ENCODE measurements at regions not wholly inside any gene's neighbourhood (a gene's known extent, or its start where the extent isn't known, plus 50 kb on each side); places are given as distances from the start of the nearest gene placed in this dataset.
A peak's percentile ranks its signal among the peaks of the same experiment; 100 is the strongest.

DNA sequence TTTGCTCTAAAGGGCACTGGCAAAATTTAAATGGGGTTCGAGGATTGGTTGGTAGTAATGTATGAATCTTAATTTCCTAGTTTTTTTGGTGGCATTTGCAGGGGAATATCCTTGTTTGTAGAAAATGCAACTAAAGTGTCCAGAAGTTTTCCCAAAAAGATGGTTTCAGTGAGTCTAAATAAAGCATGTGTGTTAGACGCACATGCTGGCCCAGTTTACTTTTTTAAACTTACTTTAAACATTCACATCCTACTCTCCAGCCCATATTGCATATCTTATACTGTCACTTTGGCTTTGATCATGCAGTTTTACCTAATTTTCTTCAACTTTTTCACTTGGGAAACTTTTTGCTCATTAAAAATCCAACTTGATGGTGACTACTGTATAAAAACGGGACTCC, 744.0 kb upstream of the CELF2 start:
- Histone ChIP-seq H3K27me3 (ENCODE audit: low read depth) (no peaks in the 10 kb centered on the region), H3K9me3 (no peaks in the 10 kb centered on the region), H3K36me3 (replicated peaks) (no peaks in the 10 kb centered on the region), H3K4me1 (no peaks in the 10 kb centered on the region; the same call in 1 of the 2 replicates), H3K4me3 (no peak overlapping the region)
- DNase-seq (ENCODE audit: low spot score in 2 of 2) = no peak
- in situ Hi-C loops (cut with MboI; ENCODE audit: low sequenced_read_pairs) = no loop called here

DNA sequence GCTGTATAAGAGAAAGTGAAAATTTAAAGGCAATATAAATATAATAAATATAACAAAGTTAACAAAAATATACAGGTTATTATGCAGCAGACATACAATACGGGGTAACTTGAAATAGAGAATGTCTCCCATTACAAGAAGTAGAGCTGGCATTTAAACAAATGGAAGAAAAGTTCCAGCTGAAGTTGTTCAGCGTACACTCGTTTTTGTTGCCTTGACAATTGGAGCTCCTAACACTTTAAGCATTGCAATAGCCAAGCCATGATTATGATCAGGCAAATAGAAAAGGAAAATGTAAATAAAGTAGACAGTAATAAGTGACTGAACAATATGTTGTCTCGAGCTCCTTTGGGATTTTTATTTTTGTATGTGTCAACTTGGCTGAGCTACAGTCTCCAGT, 737.8 kb upstream of the CELF2 start:
- in situ Hi-C loops (cut with MboI; ENCODE audit: low sequenced_read_pairs) = no loop called here

DNA sequence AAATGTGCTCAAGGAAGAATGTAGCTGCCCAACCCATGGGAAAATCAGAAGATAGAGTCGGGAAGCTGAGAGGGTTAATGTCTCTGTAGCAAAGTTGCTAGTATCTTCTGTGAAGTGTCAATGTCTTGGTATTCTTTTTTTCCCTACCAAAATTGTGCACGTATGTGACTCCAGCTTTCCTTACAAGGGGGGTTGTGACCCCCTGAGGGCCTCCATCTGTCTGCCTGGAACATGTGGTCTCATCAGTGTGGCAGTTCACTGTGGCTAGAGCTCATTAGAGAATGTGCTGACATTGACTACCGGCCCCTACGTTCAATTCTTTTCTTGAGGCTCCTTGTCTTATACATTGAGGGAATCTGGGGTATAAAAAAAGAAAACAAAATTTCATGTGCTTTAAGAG, 725.2 kb upstream of the CELF2 start:
- in situ Hi-C loops (cut with MboI; ENCODE audit: low sequenced_read_pairs) = no loop called here

More for the DNA sequence above, 737.8 kb upstream of the CELF2 start:
- no peaks in the 10 kb centered on the region for H3K4me1 ChIP-seq
- no peaks in the 10 kb centered on the region for H3K27me3 ChIP-seq (ENCODE audit: low read depth)
- DNase-seq (ENCODE audit: low spot score in 2 of 2) = no peak
- no peak overlapping the region for H3K4me3 ChIP-seq
- no peaks in the 10 kb centered on the region; the same call in 1 of the 2 replicates for H3K9me3 ChIP-seq
- no peaks in the 10 kb centered on the region for H3K36me3 ChIP-seq (replicated peaks)

DNA sequence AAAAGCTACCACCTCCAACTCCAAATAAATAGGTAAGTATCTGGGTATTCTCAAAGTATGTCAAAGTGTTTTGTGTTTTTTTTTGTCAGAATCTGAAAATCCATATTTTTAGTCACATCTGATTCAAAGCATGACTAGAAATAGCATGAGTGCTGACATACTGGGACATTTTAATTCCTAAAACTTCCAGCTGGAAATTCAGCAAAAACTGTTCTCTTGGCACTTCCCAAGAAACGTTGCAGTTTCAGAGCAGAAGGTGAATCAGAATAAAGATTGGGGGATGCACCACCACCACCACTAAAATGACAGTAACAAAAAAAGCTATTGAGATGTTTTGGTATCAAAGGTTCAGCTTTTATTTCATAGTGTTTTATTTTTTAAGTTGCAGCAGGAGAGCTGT, 724.6 kb upstream of the CELF2 start:
- in situ Hi-C loops (cut with MboI; ENCODE audit: low sequenced_read_pairs) = no loop called here
- H3K9me3 ChIP-seq = no peaks in the 10 kb centered on the region
- no peak overlapping the region for H3K4me3 ChIP-seq
- no peak for DNase-seq (ENCODE audit: low spot score in 2 of 2)
- no peaks in the 10 kb centered on the region for H3K27me3 ChIP-seq (ENCODE audit: low read depth)
- H3K36me3 ChIP-seq (replicated peaks) = no peaks in the 10 kb centered on the region
- H3K4me1 ChIP-seq = peaks cover 8% of the 10 kb centered on the region; the same call in 1 of the 2 replicates

More for the DNA sequence above, 725.2 kb upstream of the CELF2 start:
- Histone ChIP-seq H3K9me3 (no peaks in the 10 kb centered on the region), H3K4me3 (no peak overlapping the region), H3K36me3 (replicated peaks) (no peaks in the 10 kb centered on the region), H3K27me3 (ENCODE audit: low read depth) (no peaks in the 10 kb centered on the region), H3K4me1 (peaks cover 8% of the 10 kb centered on the region; the same call in 1 of the 2 replicates)
- no peak for DNase-seq (ENCODE audit: low spot score in 2 of 2)

DNA sequence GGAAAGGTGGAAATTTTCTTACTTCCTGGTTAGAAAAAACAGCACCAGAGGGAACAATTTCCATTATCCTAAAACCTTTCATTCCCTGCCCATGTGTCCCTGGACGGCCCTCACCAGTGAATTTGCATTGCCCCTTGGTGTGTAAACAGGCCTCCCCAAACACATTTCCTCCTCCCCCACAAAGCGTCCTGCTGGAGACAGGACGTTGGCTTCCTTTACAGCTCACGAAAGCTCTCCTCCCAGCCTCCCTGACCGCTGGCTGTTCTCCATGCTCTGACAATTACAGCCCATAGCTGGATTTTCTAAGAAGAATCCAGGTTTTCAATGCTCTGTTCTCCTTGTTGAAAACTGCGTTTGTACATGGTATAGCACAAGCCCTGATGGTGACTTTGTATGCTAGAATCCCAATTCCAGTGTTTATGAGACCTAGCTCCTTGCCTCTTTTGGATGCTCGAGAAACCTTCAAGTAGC, 724.2 kb upstream of the CELF2 start:
- no peak overlapping the region for H3K4me3 ChIP-seq
- DNase-seq (ENCODE audit: low spot score in 2 of 2) = no peak
- H3K36me3 ChIP-seq (replicated peaks) = no peaks in the 10 kb centered on the region
- in situ Hi-C loops (cut with MboI; ENCODE audit: low sequenced_read_pairs) = no loop called here
- H3K9me3 ChIP-seq = no peaks in the 10 kb centered on the region
- H3K27me3 ChIP-seq (ENCODE audit: low read depth) = no peaks in the 10 kb centered on the region
- H3K4me1 ChIP-seq = peaks cover 8% of the 10 kb centered on the region; the same call in 1 of the 2 replicates

DNA sequence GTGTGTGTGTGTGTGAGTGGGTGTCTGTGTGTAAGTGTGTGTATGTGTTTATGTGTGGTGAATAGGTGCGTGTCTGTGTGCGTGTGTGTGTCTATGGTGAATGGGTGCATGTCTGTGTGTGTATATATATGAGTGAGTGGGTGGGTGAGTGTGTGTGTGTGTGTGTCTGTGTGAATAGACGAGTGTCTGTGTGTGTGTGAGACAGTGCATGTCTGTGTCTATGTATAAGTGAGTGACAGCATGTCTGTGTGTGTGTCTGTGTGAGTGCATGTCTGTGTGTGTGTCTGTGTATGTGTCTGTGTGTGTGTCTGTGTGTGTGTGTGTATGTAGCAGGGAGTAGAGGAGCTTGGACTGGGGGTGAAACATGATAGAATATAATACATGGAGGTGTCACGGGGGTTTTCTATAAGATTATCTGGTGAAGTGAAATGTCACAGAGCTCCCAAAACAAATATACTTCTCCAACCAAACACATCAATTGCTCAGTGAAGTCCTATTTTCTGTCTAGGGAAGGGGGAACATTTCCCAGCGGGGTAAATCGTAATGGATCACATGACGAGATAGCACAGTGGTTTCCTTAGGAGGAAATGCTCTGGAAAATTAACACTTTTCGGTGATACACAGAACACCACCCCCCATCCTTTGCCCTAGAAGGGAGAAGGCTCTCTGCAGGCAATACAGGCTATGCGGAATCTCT, 723.3 kb upstream of the CELF2 start:
- no peak for DNase-seq (ENCODE audit: low spot score in 2 of 2)
- in situ Hi-C loops (cut with MboI; ENCODE audit: low sequenced_read_pairs) = no loop called here
- no peaks in the 10 kb centered on the region for H3K27me3 ChIP-seq (ENCODE audit: low read depth)
- no peaks in the 10 kb centered on the region for H3K9me3 ChIP-seq
- no peaks in the 10 kb centered on the region for H3K36me3 ChIP-seq (replicated peaks)
- H3K4me3 ChIP-seq = no peak overlapping the region
- peaks cover 8% of the 10 kb centered on the region; the same call in 1 of the 2 replicates for H3K4me1 ChIP-seq

DNA sequence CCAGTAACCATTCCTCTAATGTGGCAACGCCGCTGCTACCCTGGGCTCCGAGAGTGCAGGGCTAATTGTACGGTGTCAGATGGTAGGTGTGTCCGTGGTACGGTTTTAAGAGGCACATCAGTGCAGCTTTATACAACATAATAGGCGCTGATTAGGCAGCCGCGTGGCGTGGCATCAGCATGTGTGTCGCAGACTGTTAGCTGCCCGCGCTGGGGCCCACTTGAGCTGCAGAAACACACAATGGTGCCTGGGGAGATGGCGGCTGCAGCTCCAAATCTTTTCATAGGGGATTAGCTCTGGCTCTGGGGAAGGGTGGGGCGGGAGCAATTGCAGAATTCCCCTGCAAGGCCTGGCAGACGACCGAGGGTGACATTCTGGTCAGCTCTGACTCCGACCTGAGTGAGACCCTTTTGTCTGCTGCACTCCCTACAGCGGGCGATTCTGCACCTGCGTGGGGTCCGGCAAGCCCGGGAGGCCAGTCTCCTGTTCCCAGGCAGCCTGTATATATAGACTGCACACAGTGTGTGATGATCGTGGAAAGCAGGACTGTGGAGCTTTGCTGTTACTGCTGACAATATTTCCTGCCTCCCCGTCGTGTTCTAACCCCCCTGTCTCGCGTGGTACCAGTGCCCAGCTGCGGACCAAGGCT, 722.7 kb upstream of the CELF2 start:
- DNase-seq (ENCODE audit: low spot score in 2 of 2) = peak; percentile 56 to 74
- H3K27me3 ChIP-seq (ENCODE audit: low read depth) = no peaks in the 10 kb centered on the region
- no peak overlapping the region for H3K4me3 ChIP-seq
- no peaks in the 10 kb centered on the region for H3K9me3 ChIP-seq
- in situ Hi-C loops (cut with MboI; ENCODE audit: low sequenced_read_pairs) = no loop called here
- peaks cover 8% of the 10 kb centered on the region; the same call in 1 of the 2 replicates for H3K4me1 ChIP-seq
- no peaks in the 10 kb centered on the region for H3K36me3 ChIP-seq (replicated peaks)

DNA sequence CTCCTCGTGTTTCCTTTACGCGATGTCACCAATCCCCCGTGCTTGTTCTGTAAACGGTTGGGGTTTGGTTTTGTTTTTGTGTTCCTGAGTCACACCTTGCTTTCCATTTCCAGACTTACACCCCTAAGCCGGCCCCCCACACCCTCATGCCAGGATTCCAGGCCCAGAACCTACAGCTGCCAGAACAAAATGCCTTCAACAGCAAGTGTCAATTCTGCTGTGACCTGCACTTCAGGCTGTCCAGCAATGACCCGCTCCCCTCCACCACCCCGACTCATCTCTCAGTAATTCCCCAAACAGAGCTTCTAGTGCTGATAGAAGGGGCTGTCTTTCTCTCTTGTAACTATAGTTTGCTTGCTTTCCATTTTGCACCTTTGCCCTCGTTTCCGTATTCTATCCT, 722.1 kb upstream of the CELF2 start:
- Histone ChIP-seq H3K4me1 (peaks cover 8% of the 10 kb centered on the region; the same call in 1 of the 2 replicates), H3K27me3 (ENCODE audit: low read depth) (no peaks in the 10 kb centered on the region), H3K36me3 (replicated peaks) (no peaks in the 10 kb centered on the region), H3K4me3 (no peak overlapping the region), H3K9me3 (no peaks in the 10 kb centered on the region)
- DNase-seq (ENCODE audit: low spot score in 2 of 2) = no peak
- in situ Hi-C loops (cut with MboI; ENCODE audit: low sequenced_read_pairs) = no loop called here

DNA sequence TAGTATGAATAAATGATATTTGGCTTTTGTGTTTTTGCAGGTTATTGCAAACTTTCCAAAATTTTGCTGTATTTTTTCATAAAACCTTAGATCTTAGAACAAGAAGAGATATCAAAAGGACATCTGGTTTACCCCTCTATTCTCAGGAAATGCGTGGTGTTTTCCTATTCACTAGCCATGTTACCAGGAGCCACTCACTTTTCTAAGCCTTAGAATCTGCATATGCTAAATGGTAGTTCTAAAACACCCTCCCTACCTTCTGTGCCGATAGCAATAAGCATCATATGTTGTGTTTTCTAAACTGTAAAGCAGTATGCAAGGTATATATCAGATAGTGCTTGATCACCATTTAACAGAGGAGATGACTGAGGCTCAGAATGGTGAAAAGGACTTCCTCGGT, 715.0 kb upstream of the CELF2 start:
- no peak for DNase-seq (ENCODE audit: low spot score in 2 of 2)
- no peaks in the 10 kb centered on the region for H3K4me1 ChIP-seq
- in situ Hi-C loops (cut with MboI; ENCODE audit: low sequenced_read_pairs) = no loop called here
- no peaks in the 10 kb centered on the region for H3K36me3 ChIP-seq (replicated peaks)
- no peaks in the 10 kb centered on the region for H3K27me3 ChIP-seq (ENCODE audit: low read depth)
- no peaks in the 10 kb centered on the region for H3K9me3 ChIP-seq
- H3K4me3 ChIP-seq = no peak overlapping the region

DNA sequence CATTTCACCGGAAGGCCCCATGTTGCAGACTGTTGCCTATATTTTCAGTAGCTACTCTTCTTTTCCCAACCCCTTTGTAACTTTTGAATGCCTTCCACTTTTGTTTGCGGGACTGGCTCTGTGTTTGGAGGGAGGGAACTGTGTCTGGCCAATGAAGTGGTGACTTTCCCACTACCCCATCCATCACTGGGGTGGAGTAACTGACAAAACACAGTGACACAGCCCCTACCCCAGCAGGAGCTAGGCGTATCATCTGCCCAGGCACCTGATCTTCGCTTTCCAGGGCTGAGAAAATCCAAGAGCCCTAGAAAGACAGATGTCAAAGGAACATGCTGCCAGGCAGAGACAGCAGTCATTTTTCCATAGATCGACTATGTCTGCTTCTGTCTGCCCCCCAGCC, 710.6 kb upstream of the CELF2 start:
- no peaks in the 10 kb centered on the region for H3K36me3 ChIP-seq (replicated peaks)
- peaks cover 6% of the 10 kb centered on the region for H3K4me1 ChIP-seq
- DNase-seq (ENCODE audit: low spot score in 2 of 2) = no peak
- in situ Hi-C loops (cut with MboI; ENCODE audit: low sequenced_read_pairs) = no loop called here
- no peak overlapping the region for H3K4me3 ChIP-seq
- H3K27me3 ChIP-seq (ENCODE audit: low read depth) = no peaks in the 10 kb centered on the region
- H3K9me3 ChIP-seq = no peaks in the 10 kb centered on the region

DNA sequence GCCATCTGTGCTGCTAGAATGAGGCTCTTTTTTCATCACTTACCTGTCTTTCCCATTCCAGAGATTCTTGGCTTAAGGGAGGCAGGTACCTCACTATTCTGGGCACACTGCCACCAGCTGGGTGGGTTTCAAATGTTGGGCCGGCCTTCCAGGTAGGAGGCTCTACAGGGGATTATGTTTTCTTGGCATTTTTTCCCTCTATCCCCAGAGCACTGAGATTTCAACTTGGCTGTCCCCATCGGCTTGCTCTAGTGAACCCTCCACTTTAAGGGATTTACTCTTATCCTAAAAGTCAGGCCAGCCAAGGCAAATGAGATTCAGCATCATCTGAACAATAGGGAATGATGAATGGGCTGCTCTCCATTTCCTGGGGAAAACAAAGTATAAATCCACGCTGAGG, 710.1 kb upstream of the CELF2 start:
- DNase-seq (ENCODE audit: low spot score in 2 of 2) = no peak
- no peaks in the 10 kb centered on the region for H3K36me3 ChIP-seq (replicated peaks)
- H3K9me3 ChIP-seq = no peaks in the 10 kb centered on the region
- no peaks in the 10 kb centered on the region for H3K27me3 ChIP-seq (ENCODE audit: low read depth)
- in situ Hi-C loops (cut with MboI; ENCODE audit: low sequenced_read_pairs) = no loop called here
- H3K4me1 ChIP-seq = peaks cover 6% of the 10 kb centered on the region
- H3K4me3 ChIP-seq = no peak overlapping the region

DNA sequence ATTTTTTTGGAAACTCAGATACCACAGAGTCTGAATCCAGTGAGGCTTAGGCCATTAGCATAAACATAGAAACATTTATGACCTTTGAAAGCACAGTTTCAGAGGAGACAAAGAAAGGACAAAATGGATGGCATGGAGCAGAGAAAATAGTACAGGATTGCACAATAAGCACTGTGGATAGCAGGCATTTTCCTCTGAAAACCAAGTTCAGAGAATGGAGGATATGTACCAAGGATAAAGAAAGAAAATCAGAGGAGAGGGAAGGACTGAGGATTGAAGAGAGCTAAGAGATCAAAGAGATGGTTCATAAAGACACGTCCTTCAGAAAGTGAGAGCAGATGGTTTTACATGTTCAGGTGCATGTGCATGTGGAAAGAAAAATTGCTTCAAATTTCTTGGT, 707.2 kb upstream of the CELF2 start:
- Histone ChIP-seq H3K36me3 (replicated peaks) (no peaks in the 10 kb centered on the region), H3K4me1 (peaks cover 22% of the 10 kb centered on the region), H3K9me3 (no peaks in the 10 kb centered on the region), H3K27me3 (ENCODE audit: low read depth) (no peaks in the 10 kb centered on the region), H3K4me3 (no peak overlapping the region)
- in situ Hi-C loops (cut with MboI; ENCODE audit: low sequenced_read_pairs) = no loop called here
- peak in 1 of 2 experiments; percentile 39 for DNase-seq (ENCODE audit: low spot score in 2 of 2)

DNA sequence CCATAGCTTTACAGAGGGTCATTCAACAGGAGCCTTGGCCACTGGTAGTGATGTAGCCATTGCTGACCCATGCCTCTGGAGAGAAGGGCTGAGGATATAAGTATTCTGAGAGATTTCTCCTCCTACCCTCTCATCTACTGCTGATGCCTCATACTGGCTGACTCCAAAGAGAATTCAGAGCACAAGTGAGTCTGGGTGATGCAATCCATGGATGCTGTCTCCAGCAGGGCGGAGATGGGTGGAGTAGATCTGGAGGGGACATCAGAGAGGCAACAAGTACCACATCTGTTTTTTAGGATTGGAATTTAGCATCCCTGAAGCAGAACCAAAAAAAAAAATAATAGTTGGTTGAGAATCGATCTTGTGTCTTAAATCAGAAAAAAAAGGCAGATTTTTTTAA, 705.7 kb upstream of the CELF2 start:
- no peaks in the 10 kb centered on the region for H3K9me3 ChIP-seq
- no peaks in the 10 kb centered on the region for H3K36me3 ChIP-seq (replicated peaks)
- peaks cover 26% of the 10 kb centered on the region for H3K4me1 ChIP-seq
- no peak overlapping the region for H3K4me3 ChIP-seq
- DNase-seq (ENCODE audit: low spot score in 2 of 2) = no peak
- H3K27me3 ChIP-seq (ENCODE audit: low read depth) = no peaks in the 10 kb centered on the region
- in situ Hi-C loops (cut with MboI; ENCODE audit: low sequenced_read_pairs) = no loop called here

DNA sequence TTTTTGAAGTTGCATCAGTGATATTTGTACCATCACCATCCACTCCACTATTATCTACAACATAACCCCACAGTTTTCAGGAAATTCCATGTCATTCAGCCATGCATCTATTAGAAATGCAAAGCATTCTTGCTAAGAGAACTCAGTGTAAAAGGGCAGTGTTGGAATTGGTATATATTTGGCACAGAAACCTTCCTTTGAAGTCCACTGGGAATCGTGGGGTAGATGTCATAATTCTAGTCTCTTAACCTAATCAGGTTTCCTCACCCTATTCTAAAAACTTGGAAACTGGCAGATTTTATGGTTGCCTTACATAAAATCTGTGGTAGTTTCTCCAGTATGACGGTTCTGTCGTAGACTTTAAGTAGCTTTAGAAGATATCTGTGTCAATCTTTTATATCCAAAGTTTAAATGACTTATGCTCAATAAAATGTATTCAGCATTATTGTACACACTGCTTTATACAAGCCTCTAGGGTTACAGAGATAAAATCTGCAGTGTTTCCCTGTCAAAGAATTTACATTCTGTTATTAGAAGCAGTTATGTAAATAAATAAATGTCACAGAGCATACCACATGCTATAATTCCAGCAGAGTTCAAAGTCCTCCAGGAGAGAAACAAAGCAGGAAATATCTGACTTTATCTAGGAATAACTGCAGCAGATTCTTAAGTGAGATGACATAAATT, 704.4 kb upstream of the CELF2 start:
- Histone ChIP-seq H3K36me3 (replicated peaks) (no peaks in the 10 kb centered on the region), H3K27me3 (ENCODE audit: low read depth) (no peaks in the 10 kb centered on the region), H3K4me3 (no peak overlapping the region), H3K9me3 (no peaks in the 10 kb centered on the region), H3K4me1 (peaks cover 29% of the 10 kb centered on the region)
- in situ Hi-C loops (cut with MboI; ENCODE audit: low sequenced_read_pairs) = no loop called here
- DNase-seq (ENCODE audit: low spot score in 2 of 2) = peak in 1 of 2 experiments; percentile 23

Data from HAP-1 (cell line).